ENCODE measurements at regions not wholly inside any gene's neighbourhood (a gene's known extent, or its start where the extent isn't known, plus 50 kb on each side); places are given as distances from the start of the nearest gene placed in this dataset.

DNA sequence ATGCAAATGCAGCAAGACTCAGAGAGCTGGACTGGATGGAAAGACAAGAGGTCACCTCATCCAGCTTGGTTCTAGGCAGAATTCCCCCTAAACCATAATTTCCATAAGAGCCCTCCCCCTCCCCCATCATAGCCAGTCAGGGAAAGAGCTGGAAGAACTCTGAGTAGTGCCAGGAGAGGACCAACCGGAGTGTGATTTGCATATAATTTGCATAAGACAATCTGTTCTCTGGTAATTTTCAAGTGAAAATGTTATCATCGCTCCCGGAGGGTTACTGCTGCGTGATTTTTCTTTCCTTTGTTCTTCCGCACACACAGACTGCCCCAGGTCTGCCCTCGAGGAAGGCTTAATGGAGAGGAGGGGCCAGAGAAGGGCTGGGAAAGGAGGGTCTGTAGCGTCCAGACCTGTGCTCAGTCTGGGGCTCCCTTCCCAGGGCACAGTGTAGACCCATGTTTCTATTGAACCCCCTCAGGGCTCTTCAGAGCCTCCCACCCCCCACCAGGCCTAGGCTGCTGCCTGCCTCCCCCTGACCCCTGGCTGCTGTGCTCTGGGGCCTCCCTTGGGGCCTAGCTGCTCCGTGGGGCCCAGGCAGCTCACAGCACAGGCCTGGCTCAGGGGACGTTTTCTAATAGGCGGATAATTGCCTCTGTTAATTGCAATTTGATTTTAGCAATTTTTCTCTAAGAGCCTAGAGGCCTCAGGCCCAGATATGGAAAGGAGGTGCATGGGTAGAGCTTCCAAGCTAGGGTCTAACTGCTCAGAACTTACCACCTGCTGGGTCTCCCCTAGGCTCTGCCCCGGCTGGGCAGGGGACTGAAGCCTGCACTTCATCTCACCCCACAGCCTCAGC, 90.4 kb upstream of the PJA1 start:
- H3K36me3 Mint-ChIP-seq, result peaks cover 1% of the 10 kb centered on the region
- H3K9me3 Mint-ChIP-seq, result peaks cover 0 to 1% (median 0%) of the 10 kb centered on the region in 3 donors
- H3K4me1 Mint-ChIP-seq, result peaks cover 0 to 2% (median 0%) of the 10 kb centered on the region in 3 donors
- no peak overlapping the region for H3K27ac Mint-ChIP-seq
- H3K4me3 Mint-ChIP-seq, result no peak overlapping the region
- no peaks in the 10 kb centered on the region for H3K27me3 Mint-ChIP-seq

DNA sequence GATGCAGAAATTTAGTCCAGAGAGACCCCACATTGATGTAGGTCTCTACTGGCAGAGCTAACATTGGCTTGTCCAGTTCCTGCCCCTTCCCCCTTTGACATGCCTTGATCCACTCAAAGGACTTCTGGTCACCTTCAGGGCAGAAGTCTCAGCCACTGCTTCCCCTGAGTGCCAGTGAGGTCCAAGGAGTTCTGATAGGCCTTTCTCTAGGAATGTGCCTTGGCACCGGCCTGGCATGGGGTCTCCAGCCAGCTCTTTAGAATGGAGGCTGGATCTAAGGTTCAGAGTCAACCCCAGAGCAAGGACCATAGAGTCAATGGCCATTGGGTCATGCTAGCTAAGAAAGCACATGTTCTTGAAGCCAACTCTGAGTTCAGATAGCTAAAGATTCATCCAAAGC, 88.6 kb upstream of the PJA1 start:
- Mint-ChIP-seq H3K4me3 (no peak overlapping the region), H3K36me3 (peaks cover 1% of the 10 kb centered on the region), H3K9me3 (peaks cover 0 to 3% (median 0%) of the 10 kb centered on the region in 3 donors), H3K27ac (no peak overlapping the region), H3K4me1 (peaks cover 0 to 2% (median 0%) of the 10 kb centered on the region in 3 donors), H3K27me3 (no peaks in the 10 kb centered on the region)

DNA sequence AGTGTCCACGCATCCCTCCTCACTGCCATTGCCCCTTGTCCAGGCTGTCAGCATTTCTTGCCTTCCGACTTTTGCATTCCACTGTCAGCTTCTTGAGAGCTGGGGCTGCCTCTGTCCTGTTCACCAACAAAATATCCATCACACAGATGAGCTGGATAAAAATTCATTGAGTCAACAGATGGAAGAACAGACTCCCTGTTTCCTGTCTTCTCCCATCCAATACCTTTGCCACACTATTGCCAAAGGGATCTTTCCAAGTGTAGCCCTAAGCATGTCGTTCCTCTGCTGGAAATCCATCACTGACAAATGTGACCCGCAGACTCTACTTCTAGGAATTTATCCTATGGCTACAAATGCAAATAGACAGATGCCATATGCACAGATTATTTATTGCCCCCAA, 78.0 kb upstream of the PJA1 start:
- Mint-ChIP-seq H3K4me1 (no peaks in the 10 kb centered on the region), H3K9me3 (no peaks in the 10 kb centered on the region), H3K4me3 (no peak overlapping the region), H3K36me3 (no peaks in the 10 kb centered on the region), H3K27ac (no peak overlapping the region), H3K27me3 (peaks cover 20% of the 10 kb centered on the region)

DNA sequence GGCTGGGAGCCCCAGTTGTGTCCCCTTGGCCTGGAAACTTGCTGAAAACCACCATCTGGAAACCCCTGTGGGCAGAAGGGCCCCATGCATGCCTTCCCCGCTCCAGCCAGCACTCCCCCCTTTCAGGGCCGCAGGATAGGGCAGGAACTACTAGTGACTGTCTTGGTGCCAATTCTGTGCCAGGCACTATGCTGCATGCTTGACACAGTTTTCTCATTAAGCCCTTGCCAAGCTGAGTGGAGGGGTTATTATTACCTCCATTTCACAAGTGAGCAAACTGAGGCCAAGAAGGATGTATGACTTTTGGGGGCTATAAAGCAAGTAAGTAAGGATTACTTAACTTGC, 73.6 kb upstream of the PJA1 start:
- Mint-ChIP-seq H3K36me3 (peaks cover 2% of the 10 kb centered on the region), H3K9me3 (no peaks in the 10 kb centered on the region), H3K4me3 (no peak overlapping the region), H3K4me1 (no peaks in the 10 kb centered on the region), H3K27me3 (peaks cover 13% of the 10 kb centered on the region), H3K27ac (no peak overlapping the region)

DNA sequence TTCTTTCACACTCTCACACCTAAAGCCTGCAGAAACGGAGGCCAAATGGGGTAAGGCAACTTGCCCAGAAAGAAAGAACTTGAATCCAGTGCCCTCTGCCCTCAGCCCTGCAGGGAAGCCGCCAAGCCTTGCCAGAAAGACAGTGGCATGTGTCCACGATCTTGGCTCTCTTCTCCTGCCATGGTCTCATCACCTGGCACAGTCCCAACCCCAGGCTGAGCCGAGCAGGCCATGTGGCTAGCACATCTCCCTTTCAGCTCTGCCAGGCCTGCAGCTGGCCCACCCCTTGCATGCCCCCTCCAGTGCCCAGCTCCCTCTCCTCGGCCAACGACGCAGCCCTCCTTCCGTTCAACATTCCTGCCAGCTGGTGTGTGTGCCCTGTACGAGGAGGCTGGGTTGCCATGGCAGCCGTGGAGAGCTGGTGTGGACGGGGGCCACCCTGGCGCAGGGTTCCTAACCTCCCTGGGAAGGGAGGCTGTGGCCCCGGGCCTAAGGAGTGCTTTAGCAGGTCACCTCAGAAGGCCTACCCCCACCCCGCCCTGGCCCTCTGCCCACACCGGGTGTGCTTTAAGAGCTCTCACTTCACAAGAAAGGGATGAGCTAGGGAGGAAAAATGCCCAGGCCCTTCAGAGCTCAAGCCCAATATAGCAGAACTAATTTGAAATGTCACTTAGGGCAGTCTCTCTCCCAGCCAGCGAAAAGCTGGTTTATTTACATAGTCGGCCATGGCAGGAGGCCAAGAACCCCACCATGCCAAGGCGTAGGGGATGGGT, 73.0 kb upstream of the PJA1 start:
- Mint-ChIP-seq H3K4me3 (peak overlapping the region in 1 of 4 donors; percentile 28), H3K27me3 (peaks cover 12% of the 10 kb centered on the region), H3K36me3 (peaks cover 2% of the 10 kb centered on the region), H3K4me1 (no peaks in the 10 kb centered on the region), H3K9me3 (no peaks in the 10 kb centered on the region), H3K27ac (no peak overlapping the region)

DNA sequence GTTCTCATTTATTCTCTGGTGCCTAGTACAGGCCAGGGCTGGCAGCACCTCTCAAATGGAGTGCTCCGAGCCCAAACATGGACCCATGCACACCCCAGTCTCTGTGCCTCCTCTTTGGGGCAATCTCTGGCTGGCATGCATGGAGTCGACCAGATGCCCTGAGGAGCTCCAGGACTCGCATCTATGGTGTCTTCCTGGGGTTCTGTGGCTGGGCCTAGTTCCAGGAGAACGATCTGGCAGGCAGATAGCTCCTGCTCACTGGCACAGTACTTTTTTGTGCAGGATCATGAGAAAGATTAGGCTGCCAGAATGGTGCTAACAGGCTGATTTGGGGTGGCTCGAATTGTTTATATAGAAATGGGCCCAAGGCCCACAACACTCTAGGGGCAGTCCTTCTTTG, 72.0 kb upstream of the PJA1 start:
- Mint-ChIP-seq H3K27me3 (peaks cover 9% of the 10 kb centered on the region), H3K9me3 (no peaks in the 10 kb centered on the region), H3K4me1 (no peaks in the 10 kb centered on the region), H3K4me3 (no peak overlapping the region), H3K36me3 (peaks cover 2% of the 10 kb centered on the region), H3K27ac (no peak overlapping the region)

DNA sequence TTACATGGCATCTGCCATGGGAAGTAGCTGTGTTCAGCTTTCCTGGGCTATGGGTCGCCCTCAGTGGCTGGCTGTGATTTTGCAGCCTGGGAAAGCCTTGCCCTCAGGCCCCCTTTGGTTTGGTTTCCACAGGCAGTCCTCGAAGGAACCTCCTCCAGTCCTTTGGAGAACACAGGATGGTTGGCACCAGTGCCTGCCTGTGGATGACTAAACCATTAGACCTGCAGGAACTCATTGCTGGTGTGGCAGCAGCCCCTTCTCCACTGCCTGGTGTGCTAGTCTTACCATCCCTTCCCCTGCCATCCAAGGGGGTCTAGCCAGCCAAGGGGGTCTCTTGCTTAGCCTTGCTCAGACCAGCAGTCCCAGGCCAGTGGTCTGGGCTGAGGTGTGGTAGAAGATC, 71.4 kb upstream of the PJA1 start:
- Mint-ChIP-seq H3K4me1 (no peaks in the 10 kb centered on the region), H3K27ac (no peak overlapping the region), H3K36me3 (peaks cover 2% of the 10 kb centered on the region), H3K27me3 (peaks cover 7% of the 10 kb centered on the region), H3K4me3 (no peak overlapping the region), H3K9me3 (no peaks in the 10 kb centered on the region)

DNA sequence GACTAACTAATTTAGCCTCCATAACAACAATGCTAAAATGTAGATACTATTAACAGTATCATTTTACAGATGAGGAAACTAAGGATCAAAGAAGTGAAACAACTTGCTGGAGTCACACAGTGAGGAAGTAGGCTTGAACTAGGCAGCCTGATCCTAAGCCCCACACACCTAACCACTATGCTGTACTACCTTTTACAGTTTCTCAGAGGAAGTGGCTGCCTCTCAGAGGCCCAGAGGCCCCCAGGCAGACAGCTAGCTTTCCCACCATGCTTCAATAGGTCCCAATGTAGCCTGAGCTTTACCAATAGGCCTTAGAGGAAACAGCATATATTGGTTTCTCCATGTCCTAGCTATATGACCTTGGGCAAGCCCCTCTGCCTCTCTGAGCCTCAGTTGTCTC, 69.4 kb upstream of the PJA1 start:
- Mint-ChIP-seq H3K27ac (no peak overlapping the region), H3K27me3 (peaks cover 2% of the 10 kb centered on the region), H3K9me3 (no peaks in the 10 kb centered on the region), H3K4me3 (no peak overlapping the region), H3K36me3 (peaks cover 7% of the 10 kb centered on the region), H3K4me1 (no peaks in the 10 kb centered on the region)

DNA sequence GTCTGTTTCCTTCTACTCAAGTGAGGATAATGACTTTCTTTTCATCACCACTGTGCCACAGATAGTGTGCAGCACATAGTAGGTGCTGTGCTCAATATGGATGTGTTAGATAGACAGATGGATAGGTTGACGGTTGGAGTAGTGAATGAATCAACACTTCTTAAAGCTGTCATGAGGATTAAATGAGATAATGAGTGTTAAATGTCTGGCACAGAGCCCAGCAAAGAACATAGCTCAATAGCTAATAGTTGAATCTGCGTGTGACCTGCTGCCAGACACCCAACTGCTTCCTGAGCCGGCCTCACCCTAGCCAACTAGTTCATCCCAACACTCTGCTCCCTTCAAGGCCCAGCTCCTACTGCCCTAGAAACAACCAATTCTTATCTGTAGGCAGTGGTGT, 67.7 kb upstream of the PJA1 start:
- peaks cover 7% of the 10 kb centered on the region for H3K36me3 Mint-ChIP-seq
- no peak overlapping the region for H3K27ac Mint-ChIP-seq
- peaks cover 2% of the 10 kb centered on the region for H3K27me3 Mint-ChIP-seq

DNA sequence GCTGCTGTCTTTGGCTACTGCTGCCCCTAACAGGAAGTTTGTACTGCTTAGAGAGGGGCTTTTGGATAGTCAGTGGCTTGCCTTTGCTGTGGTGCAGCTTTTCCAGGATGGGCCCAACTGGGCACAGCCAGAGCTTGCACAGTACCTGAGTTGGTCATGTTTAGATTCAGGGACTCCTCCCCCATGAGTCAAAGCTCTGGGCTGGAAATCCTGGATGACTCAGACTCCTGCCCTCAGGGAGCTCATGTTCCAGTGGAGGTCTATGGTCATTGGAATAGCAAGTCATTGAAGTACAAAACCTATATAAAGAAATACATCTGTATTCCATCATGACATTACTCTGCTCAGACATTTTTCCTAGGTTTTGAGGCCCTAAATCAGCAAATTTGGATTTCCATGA, 66.7 kb upstream of the PJA1 start:
- Mint-ChIP-seq H3K9me3 (no peaks in the 10 kb centered on the region), H3K4me1 (no peaks in the 10 kb centered on the region), H3K27ac (no peak overlapping the region), H3K36me3 (peaks cover 7% of the 10 kb centered on the region), H3K27me3 (peaks cover 2% of the 10 kb centered on the region), H3K4me3 (no peak overlapping the region)

More for the DNA sequence above, 67.7 kb upstream of the PJA1 start:
- H3K9me3 Mint-ChIP-seq, result no peaks in the 10 kb centered on the region
- H3K4me1 Mint-ChIP-seq, result no peaks in the 10 kb centered on the region
- no peak overlapping the region for H3K4me3 Mint-ChIP-seq

DNA sequence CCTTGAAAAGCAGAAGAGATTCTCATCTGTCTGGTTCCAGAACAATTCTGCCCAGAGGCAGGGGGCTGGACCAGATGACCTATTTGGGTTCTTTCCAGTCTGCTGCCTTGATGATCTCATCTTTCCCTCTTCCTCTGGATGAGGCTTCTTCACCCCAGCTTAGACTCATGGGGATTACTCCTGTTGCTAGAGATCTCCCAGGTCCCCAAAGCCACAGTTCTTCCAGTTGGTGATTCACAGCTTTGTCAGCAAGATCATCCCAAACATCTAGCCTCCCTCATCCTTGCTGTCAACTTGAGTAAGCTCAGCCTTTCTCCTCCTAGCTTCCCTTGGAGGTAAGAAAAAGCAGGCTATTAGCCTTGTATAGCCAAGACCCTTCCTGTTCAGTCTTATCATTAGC, 64.2 kb upstream of the PJA1 start:
- Mint-ChIP-seq H3K4me1 (no peaks in the 10 kb centered on the region), H3K27me3 (no peaks in the 10 kb centered on the region), H3K27ac (no peak overlapping the region), H3K4me3 (no peak overlapping the region), H3K9me3 (no peaks in the 10 kb centered on the region), H3K36me3 (peaks cover 5% of the 10 kb centered on the region)

DNA sequence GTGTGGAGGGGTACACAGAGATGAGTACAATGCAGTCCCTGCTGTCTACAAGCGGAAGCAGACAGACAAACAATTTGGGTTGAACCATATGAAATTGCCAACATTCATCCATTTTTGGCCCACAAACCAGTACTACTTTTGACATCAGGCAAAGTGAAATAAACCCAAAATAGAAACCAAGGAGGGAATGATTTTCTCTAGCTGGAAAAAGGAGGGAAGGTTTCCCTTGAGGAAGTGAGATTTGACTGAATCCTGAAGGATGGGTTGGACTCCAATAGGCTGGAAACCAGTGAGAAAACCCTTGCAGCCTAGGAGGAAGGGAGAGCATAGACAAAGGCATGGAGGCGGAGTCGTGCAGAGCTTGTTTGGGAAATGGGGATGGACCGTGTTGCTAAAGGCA, 63.5 kb upstream of the PJA1 start:
- Mint-ChIP-seq H3K36me3 (peaks cover 5% of the 10 kb centered on the region), H3K27ac (no peak overlapping the region), H3K27me3 (no peaks in the 10 kb centered on the region), H3K4me1 (no peaks in the 10 kb centered on the region), H3K9me3 (no peaks in the 10 kb centered on the region), H3K4me3 (no peak overlapping the region)

DNA sequence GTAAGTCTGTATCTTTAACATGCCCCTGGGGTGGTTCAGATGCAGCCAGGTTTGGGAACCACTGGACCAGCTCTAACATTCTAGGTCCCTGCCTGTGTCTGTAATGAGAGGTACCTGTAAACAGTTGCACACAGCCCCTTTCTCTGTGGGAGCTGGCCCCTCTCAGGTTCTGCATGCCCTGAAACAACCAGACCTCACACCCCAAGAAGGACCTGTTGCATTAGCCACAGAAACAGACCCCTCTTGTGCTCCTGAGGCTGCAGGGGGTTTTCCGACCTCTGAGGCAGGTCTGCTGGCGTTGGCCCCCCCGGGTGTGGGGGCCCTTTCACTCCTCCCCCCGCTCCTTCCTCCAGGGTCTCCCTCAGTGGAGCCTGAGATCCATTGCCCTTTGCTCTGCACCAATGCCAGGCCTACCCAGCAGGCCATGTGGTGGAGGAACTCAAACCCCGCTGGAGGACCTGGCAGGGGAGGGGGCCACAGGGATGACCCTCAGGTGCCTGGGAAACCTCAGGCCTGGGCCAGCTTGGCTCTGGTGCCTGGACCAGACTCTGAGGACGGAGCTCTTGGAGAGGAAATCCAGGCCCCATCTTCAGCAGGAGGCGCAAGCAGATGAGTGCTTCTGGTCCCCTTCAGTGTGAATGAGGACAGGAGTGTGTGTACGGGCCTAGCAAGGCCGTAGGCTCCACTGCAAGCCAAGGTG, 61.4 kb upstream of the PJA1 start:
- Mint-ChIP-seq H3K4me1 (no peaks in the 10 kb centered on the region), H3K9me3 (no peaks in the 10 kb centered on the region), H3K36me3 (peaks cover 5% of the 10 kb centered on the region), H3K27me3 (peaks cover 3% of the 10 kb centered on the region), H3K4me3 (no peak overlapping the region), H3K27ac (no peak overlapping the region)

DNA sequence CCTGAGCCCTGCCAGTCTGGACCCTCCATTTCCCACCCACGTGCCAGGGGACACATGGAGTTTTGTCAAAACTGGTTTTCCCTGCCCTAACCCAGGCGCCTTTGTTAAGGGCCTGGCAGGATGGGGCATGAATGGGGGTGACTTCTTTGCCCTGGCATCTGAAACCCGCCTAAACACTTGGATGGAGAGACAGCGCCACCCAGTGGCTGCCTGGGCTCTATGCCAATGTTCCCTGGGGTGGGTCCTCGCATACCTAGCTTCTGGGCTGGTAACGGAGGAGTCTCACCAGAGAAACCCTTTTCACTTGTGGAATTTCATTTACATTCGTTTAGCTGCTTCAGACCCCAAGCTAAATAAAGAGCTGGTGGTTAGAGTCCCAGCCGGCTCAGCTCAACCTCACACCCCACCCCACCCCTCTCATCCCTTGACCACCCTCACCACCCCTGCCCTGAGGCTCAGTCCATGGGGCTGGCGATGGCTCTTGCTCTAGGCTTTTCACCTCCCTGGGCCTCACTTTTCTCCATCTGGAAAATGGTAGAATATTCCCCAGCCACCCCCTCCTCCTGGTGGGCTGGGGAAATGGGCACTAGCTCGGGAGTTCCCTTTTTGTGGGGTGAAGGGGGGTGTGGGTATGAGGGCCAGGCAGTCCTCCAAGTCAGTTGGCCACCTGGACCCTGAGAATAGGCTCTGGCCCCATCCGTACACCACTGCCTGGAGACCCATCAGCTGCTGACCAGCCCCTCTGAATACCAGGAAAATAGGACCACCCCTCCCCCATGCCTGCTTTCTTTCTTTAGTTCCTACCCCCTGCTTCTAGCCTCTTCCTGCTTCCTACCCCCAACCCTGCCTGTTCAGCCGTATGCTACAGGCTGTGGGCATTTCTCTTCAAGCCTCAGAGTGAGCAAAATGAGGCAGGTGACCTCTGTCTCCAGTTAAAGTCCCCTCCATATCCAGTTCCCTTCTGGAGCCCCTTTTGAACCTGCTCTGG, 57.1 kb upstream of the PJA1 start:
- no peaks in the 10 kb centered on the region for H3K4me1 Mint-ChIP-seq
- no peak overlapping the region for H3K4me3 Mint-ChIP-seq
- H3K9me3 Mint-ChIP-seq, result no peaks in the 10 kb centered on the region
- H3K27ac Mint-ChIP-seq, result peak overlapping the region in 1 of 3 donors; percentile 28
- peaks cover 3% of the 10 kb centered on the region for H3K27me3 Mint-ChIP-seq
- no peaks in the 10 kb centered on the region for H3K36me3 Mint-ChIP-seq

Data from IgD-negative memory B cell (primary cell).